ENCODE measurements at regions not wholly inside any gene's neighbourhood (a gene's known extent, or its start where the extent isn't known, plus 50 kb on each side); places are given as distances from the start of the nearest gene placed in this dataset.

DNA sequence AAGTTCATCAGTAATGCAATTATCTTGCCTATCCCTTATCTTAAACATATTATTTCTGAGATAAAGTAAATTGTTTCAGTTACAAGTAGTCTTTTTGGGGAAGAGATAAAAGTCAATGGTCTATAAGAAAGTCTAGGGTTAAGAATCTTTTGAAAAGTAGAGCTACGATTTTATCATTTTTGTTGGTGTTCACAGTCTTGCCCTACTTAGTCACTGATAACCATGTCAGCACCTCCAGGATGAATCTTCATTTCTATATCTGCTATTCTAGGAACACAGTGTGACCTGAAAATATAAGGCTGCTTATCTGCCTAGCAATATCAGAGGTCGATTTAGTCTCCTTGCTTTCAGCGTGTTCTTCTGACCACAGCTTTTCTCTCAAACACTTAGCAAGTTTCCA lies 1676.5 kb upstream of the PRR20A start:
- DNase-seq, result no peak
- no peaks in the 10 kb centered on the region for H3K4me1 ChIP-seq (replicated peaks in 1 of 2)
- H3K27me3 ChIP-seq, result no peaks in the 10 kb centered on the region
- intact Hi-C loops (cut with DNase I), result no loop called here
- H3K27ac ChIP-seq, result no peak overlapping the region
- WGBS, 4 donors, result 36 to 46% (median 41%) methylated on average over 3 of the region's 3 CpGs
- no peaks in the 10 kb centered on the region for H3K36me3 ChIP-seq (replicated peaks in 1 of 2)
- H3K4me3 ChIP-seq, result no peak overlapping the region
- TF ChIP-seq, protein P1, sequence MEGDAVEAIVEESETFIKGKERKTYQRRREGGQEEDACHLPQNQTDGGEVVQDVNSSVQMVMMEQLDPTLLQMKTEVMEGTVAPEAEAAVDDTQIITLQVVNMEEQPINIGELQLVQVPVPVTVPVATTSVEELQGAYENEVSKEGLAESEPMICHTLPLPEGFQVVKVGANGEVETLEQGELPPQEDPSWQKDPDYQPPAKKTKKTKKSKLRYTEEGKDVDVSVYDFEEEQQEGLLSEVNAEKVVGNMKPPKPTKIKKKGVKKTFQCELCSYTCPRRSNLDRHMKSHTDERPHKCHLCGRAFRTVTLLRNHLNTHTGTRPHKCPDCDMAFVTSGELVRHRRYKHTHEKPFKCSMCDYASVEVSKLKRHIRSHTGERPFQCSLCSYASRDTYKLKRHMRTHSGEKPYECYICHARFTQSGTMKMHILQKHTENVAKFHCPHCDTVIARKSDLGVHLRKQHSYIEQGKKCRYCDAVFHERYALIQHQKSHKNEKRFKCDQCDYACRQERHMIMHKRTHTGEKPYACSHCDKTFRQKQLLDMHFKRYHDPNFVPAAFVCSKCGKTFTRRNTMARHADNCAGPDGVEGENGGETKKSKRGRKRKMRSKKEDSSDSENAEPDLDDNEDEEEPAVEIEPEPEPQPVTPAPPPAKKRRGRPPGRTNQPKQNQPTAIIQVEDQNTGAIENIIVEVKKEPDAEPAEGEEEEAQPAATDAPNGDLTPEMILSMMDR (IDR thresholded peaks at IDR 0.05), result no peak
- no peak for TF ChIP-seq POLR2A (IDR thresholded peaks at IDR 0.05)
- no peaks in the 10 kb centered on the region for H3K9me3 ChIP-seq (replicated peaks in 1 of 3)

DNA sequence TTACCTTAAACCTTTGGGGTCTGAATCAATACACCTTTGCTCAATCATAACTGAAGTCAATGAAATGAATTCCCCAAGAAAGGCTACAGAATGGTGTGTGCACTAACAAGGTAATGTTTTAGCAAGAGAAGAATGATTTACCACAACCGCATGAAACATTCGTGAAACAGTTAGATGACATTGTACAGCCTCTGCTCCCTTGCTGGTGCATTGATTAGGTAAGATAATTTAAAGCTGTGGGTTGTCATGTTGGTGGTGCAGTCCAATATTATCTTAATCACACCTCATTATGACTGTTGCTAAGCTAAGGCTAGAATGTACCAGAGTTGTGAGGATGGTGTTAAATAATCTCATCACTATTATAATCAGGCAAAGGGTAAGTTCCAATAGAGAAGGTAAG lies 1673.2 kb upstream of the PRR20A start:
- H3K4me3 ChIP-seq, result no peak overlapping the region
- no peak for DNase-seq
- intact Hi-C loops (cut with DNase I), result no loop called here
- TF ChIP-seq POLR2A (IDR thresholded peaks at IDR 0.05), result no peak
- TF ChIP-seq, protein P1 (IDR thresholded peaks at IDR 0.05), result no peak
- H3K27me3 ChIP-seq, result no peaks in the 10 kb centered on the region
- H3K27ac ChIP-seq, result no peak overlapping the region
- no peaks in the 10 kb centered on the region for H3K4me1 ChIP-seq (replicated peaks in 1 of 2)
- no peaks in the 10 kb centered on the region for H3K9me3 ChIP-seq (replicated peaks in 1 of 3)
- no peaks in the 10 kb centered on the region for H3K36me3 ChIP-seq (replicated peaks in 1 of 2)
- WGBS, 4 donors, result 77 to 86% (median 81%) methylated on average over 2 of the region's 2 CpGs

DNA sequence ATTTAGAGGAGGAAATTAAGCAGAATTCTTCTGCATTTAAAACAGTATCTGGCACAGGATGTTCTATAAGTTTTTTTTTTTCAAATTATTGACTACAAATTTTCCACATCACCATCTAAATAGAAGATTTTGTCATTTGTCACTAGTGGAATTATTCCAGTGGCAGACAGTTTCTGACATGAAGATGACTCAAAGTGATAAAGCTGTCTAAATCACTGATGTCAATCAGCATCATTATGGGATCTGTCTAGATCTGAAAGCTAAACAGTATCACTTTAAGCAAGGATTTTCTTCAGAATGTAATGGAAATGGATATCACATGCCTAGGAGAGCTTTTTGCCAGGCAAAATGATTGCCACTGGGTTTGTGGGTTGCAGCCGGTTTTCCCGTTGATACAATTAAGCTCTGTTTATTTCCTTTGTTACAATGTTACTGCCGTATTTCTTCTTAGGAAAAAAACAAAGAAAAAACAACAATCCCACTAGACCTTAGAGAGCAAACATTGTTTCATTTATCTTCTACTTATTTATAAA lies 1657.0 kb upstream of the PRR20A start:
- no peak for TF ChIP-seq POLR2A (IDR thresholded peaks at IDR 0.05)
- Histone ChIP-seq H3K4me3 (no peak overlapping the region), H3K27me3 (no peaks in the 10 kb centered on the region), H3K27ac (no peak overlapping the region), H3K36me3 (replicated peaks in 1 of 2) (no peaks in the 10 kb centered on the region), H3K9me3 (replicated peaks in 1 of 3) (no peaks in the 10 kb centered on the region), H3K4me1 (replicated peaks in 1 of 2) (no peaks in the 10 kb centered on the region)
- 52 to 81% (median 64%) methylated on average over 3 of the region's 3 CpGs for WGBS, 4 donors
- no peak for DNase-seq
- intact Hi-C loops (cut with DNase I), result no loop called here

DNA sequence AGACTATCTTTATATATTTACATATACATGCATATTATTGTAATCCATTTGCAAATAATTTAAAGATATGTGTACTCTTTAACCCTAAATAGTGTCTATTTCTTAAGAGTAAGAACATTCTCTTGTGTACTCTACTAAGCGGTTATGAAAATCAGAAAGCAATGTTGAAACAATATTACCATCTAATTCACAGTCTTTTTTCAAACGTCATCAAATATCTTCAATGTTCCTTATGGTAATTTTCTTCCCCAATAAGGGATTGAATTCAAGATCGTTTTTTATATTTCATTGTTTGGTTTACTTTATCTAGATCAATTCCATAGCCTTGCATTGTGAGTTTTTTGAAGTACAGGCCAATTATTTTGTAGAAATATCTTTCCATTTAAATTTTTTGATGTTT lies 1647.4 kb upstream of the PRR20A start:
- WGBS, 4 donors, result 69 to 86% (median 71%) methylated on average over 3 of the region's 3 CpGs
- no peak for DNase-seq
- TF ChIP-seq POLR2A (IDR thresholded peaks at IDR 0.05), result no peak
- TF ChIP-seq, protein P1 (IDR thresholded peaks at IDR 0.05), result no peak
- Histone ChIP-seq H3K9me3 (replicated peaks in 1 of 3) (no peaks in the 10 kb centered on the region), H3K27me3 (no peaks in the 10 kb centered on the region), H3K4me3 (no peak overlapping the region), H3K36me3 (replicated peaks in 1 of 2) (no peaks in the 10 kb centered on the region), H3K27ac (no peak overlapping the region), H3K4me1 (replicated peaks in 1 of 2) (no peaks in the 10 kb centered on the region)
- intact Hi-C loops (cut with DNase I), result no loop called here

DNA sequence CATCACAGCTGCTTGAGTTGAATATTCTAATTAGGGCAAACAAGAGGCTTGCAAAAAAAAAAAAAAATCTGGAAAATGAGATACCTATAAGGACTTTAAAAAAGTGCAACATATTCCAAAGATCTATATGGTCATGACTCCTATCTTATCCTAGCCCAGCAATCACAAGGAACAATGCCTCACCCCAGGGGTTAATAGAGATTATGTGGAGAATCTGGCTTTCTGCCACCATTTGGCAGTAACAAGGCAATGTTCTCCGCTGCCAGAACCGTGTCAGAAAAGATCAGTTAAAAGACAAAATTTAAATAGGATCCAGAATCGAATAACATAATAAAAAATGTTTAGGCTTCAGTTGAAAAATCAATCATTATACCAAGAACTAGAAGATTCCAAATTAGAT lies 1643.2 kb upstream of the PRR20A start:
- intact Hi-C loops (cut with DNase I), result no loop called here

More for the DNA sequence above, 1643.2 kb upstream of the PRR20A start:
- Histone ChIP-seq H3K9me3 (replicated peaks in 1 of 3) (no peaks in the 10 kb centered on the region), H3K27ac (no peak overlapping the region), H3K4me3 (no peak overlapping the region), H3K36me3 (replicated peaks in 1 of 2) (no peaks in the 10 kb centered on the region), H3K4me1 (replicated peaks in 1 of 2) (no peaks in the 10 kb centered on the region), H3K27me3 (no peaks in the 10 kb centered on the region)
- DNase-seq, result no peak
- no peak for TF ChIP-seq POLR2A (IDR thresholded peaks at IDR 0.05)
- TF ChIP-seq, protein P1 (IDR thresholded peaks at IDR 0.05), result no peak
- WGBS, 4 donors, result 65 to 71% (median 69%) methylated on average over 3 of the region's 3 CpGs
